ENCODE measurements at regions not wholly inside any gene's neighbourhood (a gene's known extent, or its start where the extent isn't known, plus 50 kb on each side); places are given as distances from the start of the nearest gene placed in this dataset.

GRCh38 chr1:206420471-206420870, 49.8 kb upstream of the IKBKE start:
- peaks cover 7% of the 10 kb centered on the region for H3K4me1 ChIP-seq
- DNase-seq, result no peak
- no peak overlapping the region for H3K9ac ChIP-seq (ENCODE audit: low read depth in 2 of 2, low read length in 2 of 2)
- intact Hi-C loops (cut with DNase I), result no loop called here
- H3K36me3 ChIP-seq, result no peaks in the 10 kb centered on the region
- no peak overlapping the region for H3K4me3 ChIP-seq
- H3K27ac ChIP-seq, result no peak overlapping the region
- TF ChIP-seq CTCF (IDR thresholded peaks at IDR 0.05), result no peak
- no peaks in the 10 kb centered on the region for H3K27me3 ChIP-seq
- H3K9me3 ChIP-seq, result no peaks in the 10 kb centered on the region

Data from colonic mucosa (tissue), 4 donors.